Activated CD4-positive, alpha-beta T cell treated with anti-CD3 and anti-CD28 coated beads, Interleukin-2, amount 10 ng/mL, durations not matched to agents 7 days and 5 days (primary cell): ENCODE measurements at regions not wholly inside any gene's neighbourhood (a gene's known extent, or its start where the extent isn't known, plus 50 kb on each side); places are given as distances from the start of the nearest gene placed in this dataset.

Source experiments
- CTCF ChIA-PET: fragments of 350-600 bp; sonication (Branson Sonifier 250); formaldehyde crosslinking; loops from one replicate; lab custom pipeline; 2021; ENCODE audit warnings: antibody characterized with exemption; lab: Charles Lee
- POLR2A ChIA-PET: fragments of 350-600 bp; sonication (Branson Sonifier 250); formaldehyde crosslinking; loops from one replicate; lab custom pipeline; 2021; ENCODE audit warnings: antibody characterized with exemption; lab: Charles Lee
- DNase-seq: peaks from one replicate; pipeline ENCODE4 v3.0.0-alpha.2; 2020
- H3K27ac Mint-ChIP-seq: one replicate; pipeline ENCODE4 v1.8.0; 2021; ENCODE audit warnings: mild to moderate bottlenecking, moderate library complexity, mixed read lengths
- H3K27me3 Mint-ChIP-seq: one replicate; pipeline ENCODE4 v1.8.0; 2021; ENCODE audit warnings: mixed read lengths
- H3K36me3 Mint-ChIP-seq: one replicate; pipeline ENCODE4 v1.8.0; 2021; ENCODE audit warnings: low read depth, mixed read lengths
- H3K4me1 Mint-ChIP-seq: one replicate; pipeline ENCODE4 v1.8.0; 2021; ENCODE audit warnings: mixed read lengths
- H3K4me3 Mint-ChIP-seq: one replicate; pipeline ENCODE4 v1.8.0; 2021; ENCODE audit warnings: mild to moderate bottlenecking, moderate library complexity, mixed read lengths
- H3K9me3 Mint-ChIP-seq: one replicate; pipeline ENCODE4 v1.8.0; 2021; ENCODE audit warnings: mixed read lengths

- H3K4me1 Mint-ChIP-seq, result peaks cover 8% of the 10 kb centered on the region
- ChIA-PET POLR2A (interaction anchor here (0.6 kb wide), 1 partner anchor 384 kb away, joined by 3 read pairs; no protein-coding TSS in a partner anchor), CTCF (interaction anchor here (0.6 to 2.1 kb wide), 3 partner anchors 13 to 568 kb away, joined by 3 to 8 read pairs (median 4); no protein-coding TSS in a partner anchor)
- peaks cover 11% of the 10 kb centered on the region for H3K27me3 Mint-ChIP-seq
- no peak overlapping the region for H3K4me3 Mint-ChIP-seq
- no peak overlapping the region for H3K27ac Mint-ChIP-seq
- H3K36me3 Mint-ChIP-seq, result no peaks in the 10 kb centered on the region
- no peak for DNase-seq
- H3K9me3 Mint-ChIP-seq, result no peaks in the 10 kb centered on the region
Observed at GRCh38 chr15:69603369-69604071, 150.9 kb downstream of the RPLP1 start.

- Mint-ChIP-seq H3K4me3 (no peak overlapping the region), H3K27me3 (peaks cover 5% of the 10 kb centered on the region), H3K36me3 (no peaks in the 10 kb centered on the region), H3K9me3 (no peaks in the 10 kb centered on the region), H3K4me1 (peaks cover 8% of the 10 kb centered on the region), H3K27ac (no peak overlapping the region)
- ChIA-PET POLR2A (no interaction called here), CTCF (interaction anchor here (0.6 to 2.1 kb wide), 4 partner anchors 10 to 567 kb away, joined by 3 to 8 read pairs (median 4); no protein-coding TSS in a partner anchor)
- no peak for DNase-seq
Observed at GRCh38 chr15:69604072-69604411, 151.4 kb downstream of the RPLP1 start.

- DNase-seq, result no peak
Observed at GRCh38 chr15:69606144-69606543, 153.5 kb downstream of the RPLP1 start.

GRCh38 chr15:69606921-69607500 is 154.4 kb downstream of the RPLP1 start:
- H3K4me3 Mint-ChIP-seq, result no peak overlapping the region

More at GRCh38 chr15:69606144-69606543, 153.5 kb downstream of the RPLP1 start:
- Mint-ChIP-seq H3K9me3 (no peaks in the 10 kb centered on the region), H3K36me3 (no peaks in the 10 kb centered on the region), H3K4me3 (no peak overlapping the region), H3K27me3 (peaks cover 2% of the 10 kb centered on the region), H3K4me1 (peaks cover 8% of the 10 kb centered on the region), H3K27ac (no peak overlapping the region)
- ChIA-PET CTCF (interaction anchor here (1.0 kb wide), 1 partner anchor 23 kb away, joined by 3 read pairs; no protein-coding TSS in a partner anchor), POLR2A (no interaction called here)

GRCh38 chr15:69608661-69609060 is 156.0 kb downstream of the RPLP1 start:
- POLR2A ChIA-PET, result no interaction called here
- CTCF ChIA-PET, result interaction anchor here (0.6 to 0.8 kb wide), 2 partner anchors 134 to 445 kb away, joined by 3 to 4 read pairs; no protein-coding TSS in a partner anchor
- Mint-ChIP-seq H3K36me3 (no peaks in the 10 kb centered on the region), H3K4me1 (peaks cover 8% of the 10 kb centered on the region), H3K4me3 (no peak overlapping the region), H3K9me3 (no peaks in the 10 kb centered on the region), H3K27ac (no peak overlapping the region), H3K27me3 (peaks cover 4% of the 10 kb centered on the region)
- no peak for DNase-seq

More at GRCh38 chr15:69606921-69607500, 154.4 kb downstream of the RPLP1 start:
- Mint-ChIP-seq H3K9me3 (no peaks in the 10 kb centered on the region), H3K27me3 (peaks cover 4% of the 10 kb centered on the region), H3K27ac (no peak overlapping the region), H3K4me1 (peaks cover 8% of the 10 kb centered on the region), H3K36me3 (no peaks in the 10 kb centered on the region)
- ChIA-PET CTCF (interaction anchor here (1.0 kb wide), 1 partner anchor 22 kb away, joined by 3 read pairs; no protein-coding TSS in a partner anchor), POLR2A (no interaction called here)
- no peak for DNase-seq

- Mint-ChIP-seq H3K4me3 (no peak overlapping the region), H3K27ac (no peak overlapping the region), H3K9me3 (no peaks in the 10 kb centered on the region), H3K27me3 (peaks cover 4% of the 10 kb centered on the region), H3K36me3 (no peaks in the 10 kb centered on the region), H3K4me1 (peaks cover 8% of the 10 kb centered on the region)
- POLR2A ChIA-PET, result no interaction called here
- DNase-seq, result no peak
- CTCF ChIA-PET, result interaction anchor here (0.7 to 0.8 kb wide), 2 partner anchors 9 to 444 kb away, joined by 3 to 4 read pairs; no protein-coding TSS in a partner anchor
Observed at GRCh38 chr15:69609176-69609575, 156.6 kb downstream of the RPLP1 start.

- ChIA-PET POLR2A (no interaction called here), CTCF (interaction anchor here (0.7 to 0.8 kb wide), 2 partner anchors 10 to 444 kb away, joined by 3 to 4 read pairs; no protein-coding TSS in a partner anchor)
- no peaks in the 10 kb centered on the region for H3K9me3 Mint-ChIP-seq
- no peak for DNase-seq
- H3K27ac Mint-ChIP-seq, result no peak overlapping the region
- peaks cover 4% of the 10 kb centered on the region for H3K27me3 Mint-ChIP-seq
- H3K4me3 Mint-ChIP-seq, result no peak overlapping the region
- peaks cover 8% of the 10 kb centered on the region for H3K4me1 Mint-ChIP-seq
- H3K36me3 Mint-ChIP-seq, result no peaks in the 10 kb centered on the region
Observed at GRCh38 chr15:69609776-69610175, 157.2 kb downstream of the RPLP1 start.

GRCh38 chr15:69610277-69610676 is 157.7 kb downstream of the RPLP1 start:
- CTCF ChIA-PET, result no interaction called here
- POLR2A ChIA-PET, result no interaction called here

GRCh38 chr15:69610858-69611257 is 158.2 kb downstream of the RPLP1 start:
- no peak overlapping the region for H3K27ac Mint-ChIP-seq
- CTCF ChIA-PET, result no interaction called here

More at GRCh38 chr15:69610277-69610676, 157.7 kb downstream of the RPLP1 start:
- no peaks in the 10 kb centered on the region for H3K9me3 Mint-ChIP-seq
- DNase-seq, result no peak
- peaks cover 8% of the 10 kb centered on the region for H3K4me1 Mint-ChIP-seq
- no peaks in the 10 kb centered on the region for H3K36me3 Mint-ChIP-seq
- no peak overlapping the region for H3K27ac Mint-ChIP-seq
- H3K4me3 Mint-ChIP-seq, result no peak overlapping the region
- peaks cover 4% of the 10 kb centered on the region for H3K27me3 Mint-ChIP-seq

GRCh38 chr15:69612112-69612511 is 159.5 kb downstream of the RPLP1 start:
- H3K27ac Mint-ChIP-seq, result no peak overlapping the region
- CTCF ChIA-PET, result no interaction called here
- no peaks in the 10 kb centered on the region for H3K4me1 Mint-ChIP-seq
- no peak overlapping the region for H3K4me3 Mint-ChIP-seq
- POLR2A ChIA-PET, result no interaction called here
- peaks cover 4% of the 10 kb centered on the region for H3K27me3 Mint-ChIP-seq
- DNase-seq, result no peak
- H3K9me3 Mint-ChIP-seq, result no peaks in the 10 kb centered on the region
- H3K36me3 Mint-ChIP-seq, result no peaks in the 10 kb centered on the region

More at GRCh38 chr15:69610858-69611257, 158.2 kb downstream of the RPLP1 start:
- POLR2A ChIA-PET, result no interaction called here
- peaks cover 6% of the 10 kb centered on the region for H3K4me1 Mint-ChIP-seq
- no peaks in the 10 kb centered on the region for H3K9me3 Mint-ChIP-seq
- peaks cover 4% of the 10 kb centered on the region for H3K27me3 Mint-ChIP-seq
- no peaks in the 10 kb centered on the region for H3K36me3 Mint-ChIP-seq
- no peak for DNase-seq
- H3K4me3 Mint-ChIP-seq, result no peak overlapping the region

GRCh38 chr15:69613182-69613581 is 160.6 kb downstream of the RPLP1 start:
- Mint-ChIP-seq H3K27me3 (peaks cover 7% of the 10 kb centered on the region), H3K4me1 (no peaks in the 10 kb centered on the region), H3K36me3 (no peaks in the 10 kb centered on the region), H3K9me3 (no peaks in the 10 kb centered on the region), H3K27ac (no peak overlapping the region), H3K4me3 (no peak overlapping the region)
- ChIA-PET CTCF (no interaction called here), POLR2A (no interaction called here)
- DNase-seq, result no peak

- Mint-ChIP-seq H3K4me1 (no peaks in the 10 kb centered on the region), H3K4me3 (no peak overlapping the region), H3K27me3 (peaks cover 13% of the 10 kb centered on the region), H3K9me3 (no peaks in the 10 kb centered on the region), H3K27ac (no peak overlapping the region), H3K36me3 (no peaks in the 10 kb centered on the region)
- ChIA-PET POLR2A (no interaction called here), CTCF (no interaction called here)
- DNase-seq, result no peak
Observed at GRCh38 chr15:69613988-69614387, 161.4 kb downstream of the RPLP1 start.

- Mint-ChIP-seq H3K4me3 (no peak overlapping the region), H3K27me3 (peaks cover 23% of the 10 kb centered on the region), H3K9me3 (no peaks in the 10 kb centered on the region), H3K4me1 (no peaks in the 10 kb centered on the region), H3K36me3 (no peaks in the 10 kb centered on the region), H3K27ac (no peak overlapping the region)
- ChIA-PET CTCF (interaction anchor here (1.0 kb wide), 1 partner anchor 26 kb away, joined by 3 read pairs; no protein-coding TSS in a partner anchor), POLR2A (interaction anchor here (0.8 kb wide), 1 partner anchor 483 kb away, joined by 3 read pairs; no protein-coding TSS in a partner anchor)
- no peak for DNase-seq
Observed at GRCh38 chr15:69615736-69616135, 163.1 kb downstream of the RPLP1 start.
